ENCODE measurements at regions not wholly inside any gene's neighbourhood (a gene's known extent, or its start where the extent isn't known, plus 50 kb on each side); places are given as distances from the start of the nearest gene placed in this dataset.

- DNase-seq (no peak), ATAC-seq (no peak)
- H3K36me3 ChIP-seq, result no peaks in the 10 kb centered on the region
- intact Hi-C loops (cut with DNase I), result no loop called here
- no peak for TF ChIP-seq CTCF (IDR thresholded peaks at IDR 0.05)
- H3K9me3 ChIP-seq, result no peaks in the 10 kb centered on the region
- H3K4me1 ChIP-seq, result no peaks in the 10 kb centered on the region
- no peak overlapping the region for H3K27ac ChIP-seq
- H3K4me3 ChIP-seq, result no peak overlapping the region
- H3K27me3 ChIP-seq (ENCODE audit: low read depth), result no peaks in the 10 kb centered on the region
Measured at GRCh38 chr11:23944923-23945322, 551.9 kb upstream of the LUZP2 start.

GRCh38 chr11:23947883-23948282 is 549.0 kb upstream of the LUZP2 start:
- intact Hi-C loops (cut with DNase I), result no loop called here
- Histone ChIP-seq H3K4me1 (no peaks in the 10 kb centered on the region), H3K27me3 (ENCODE audit: low read depth) (no peaks in the 10 kb centered on the region), H3K9me3 (no peaks in the 10 kb centered on the region), H3K4me3 (no peak overlapping the region), H3K36me3 (no peaks in the 10 kb centered on the region), H3K27ac (no peak overlapping the region)
- DNase-seq (no peak), ATAC-seq (no peak)
- no peak for TF ChIP-seq CTCF (IDR thresholded peaks at IDR 0.05)

- no peaks in the 10 kb centered on the region for H3K4me1 ChIP-seq
- intact Hi-C loops (cut with DNase I), result no loop called here
- no peak for DNase-seq
- H3K9me3 ChIP-seq, result no peaks in the 10 kb centered on the region
- H3K27me3 ChIP-seq (ENCODE audit: low read depth), result no peaks in the 10 kb centered on the region
- TF ChIP-seq CTCF (IDR thresholded peaks at IDR 0.05), result no peak
- no peaks in the 10 kb centered on the region for H3K36me3 ChIP-seq
- no peak overlapping the region for H3K27ac ChIP-seq
- no peak for ATAC-seq
- no peak overlapping the region for H3K4me3 ChIP-seq
Measured at GRCh38 chr11:23948851-23949250, 548.0 kb upstream of the LUZP2 start.

GRCh38 chr11:23953951-23954710 is 542.7 kb upstream of the LUZP2 start:
- TF ChIP-seq CTCF (IDR thresholded peaks at IDR 0.05), result no peak
- intact Hi-C loops (cut with DNase I), result no loop called here
- Histone ChIP-seq H3K4me3 (no peak overlapping the region), H3K4me1 (no peaks in the 10 kb centered on the region), H3K27me3 (ENCODE audit: low read depth) (no peaks in the 10 kb centered on the region), H3K9me3 (no peaks in the 10 kb centered on the region), H3K36me3 (no peaks in the 10 kb centered on the region), H3K27ac (no peak overlapping the region)
- ATAC-seq (no peak), DNase-seq (no peak)

- no peak for TF ChIP-seq CTCF (IDR thresholded peaks at IDR 0.05)
- Histone ChIP-seq H3K36me3 (no peaks in the 10 kb centered on the region), H3K27me3 (ENCODE audit: low read depth) (no peaks in the 10 kb centered on the region), H3K9me3 (no peaks in the 10 kb centered on the region), H3K27ac (no peak overlapping the region), H3K4me3 (no peak overlapping the region), H3K4me1 (no peaks in the 10 kb centered on the region)
- intact Hi-C loops (cut with DNase I), result no loop called here
- DNase-seq (no peak), ATAC-seq (no peak)
Measured at GRCh38 chr11:23954730-23955129, 542.1 kb upstream of the LUZP2 start.

Data from lower lobe of right lung (tissue), 2 donors.